ENCODE measurements at regions not wholly inside any gene's neighbourhood (a gene's known extent, or its start where the extent isn't known, plus 50 kb on each side); places are given as distances from the start of the nearest gene placed in this dataset.
"Not testable (repeated sequence)": the region's sequence is repeated elsewhere in the genome, so short reads cannot be mapped to it uniquely, and the experiment has no call there.

DNA sequence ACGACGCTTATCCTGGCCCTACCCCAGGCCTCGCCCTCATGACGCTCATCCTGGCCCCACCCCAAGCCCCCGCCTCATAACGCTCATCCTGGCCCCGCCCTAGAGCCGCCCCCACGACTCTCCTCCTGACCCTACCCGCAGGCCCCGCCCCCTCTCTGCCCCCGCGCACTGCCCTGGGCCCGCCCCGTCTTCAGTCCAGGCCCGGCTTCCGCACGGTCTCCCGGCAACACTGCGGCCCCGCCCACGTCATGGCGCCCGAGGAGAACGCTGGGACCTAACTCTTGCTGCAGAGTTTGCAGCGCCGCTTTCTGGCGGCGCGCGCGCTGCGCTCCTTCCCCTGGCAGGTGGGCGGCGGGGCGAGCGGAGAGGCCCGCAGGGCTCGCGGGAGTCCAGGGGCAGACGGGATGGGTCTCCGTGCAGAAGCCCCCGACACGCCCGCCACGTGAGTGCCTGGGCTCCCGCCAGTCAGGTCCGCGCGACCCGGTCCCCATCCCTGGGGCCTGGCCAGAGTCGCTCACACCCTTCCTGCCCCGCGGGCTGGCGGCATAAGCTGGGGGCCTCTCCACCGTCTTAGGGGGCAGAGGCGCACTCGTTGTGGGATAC is 52.5 kb upstream of the ROPN1B start:
- peaks cover 24% of the 10 kb centered on the region for H3K4me1 Mint-ChIP-seq (ENCODE audit: low read depth)
- H3K27ac Mint-ChIP-seq, result peak overlapping the region; percentile 83
- H3K9me3 Mint-ChIP-seq, result no peaks in the 10 kb centered on the region
- peaks cover 4% of the 10 kb centered on the region for H3K27me3 Mint-ChIP-seq (ENCODE audit: insufficient read depth)
- peak; percentile 93 for DNase-seq (ENCODE audit: low spot score)
- intact Hi-C loops (cut with micrococcal nuclease), result loop anchor here (1.0 to 10.0 kb wide), 8 partner anchors 74 to 1758 kb away; partner anchors contain the start of genes ABTB1, OSBPL11, SLC41A3 and UMPS
- no peaks in the 10 kb centered on the region for H3K36me3 Mint-ChIP-seq (ENCODE audit: low read depth)
- H3K4me3 Mint-ChIP-seq, result peak overlapping the region; percentile 86

DNA sequence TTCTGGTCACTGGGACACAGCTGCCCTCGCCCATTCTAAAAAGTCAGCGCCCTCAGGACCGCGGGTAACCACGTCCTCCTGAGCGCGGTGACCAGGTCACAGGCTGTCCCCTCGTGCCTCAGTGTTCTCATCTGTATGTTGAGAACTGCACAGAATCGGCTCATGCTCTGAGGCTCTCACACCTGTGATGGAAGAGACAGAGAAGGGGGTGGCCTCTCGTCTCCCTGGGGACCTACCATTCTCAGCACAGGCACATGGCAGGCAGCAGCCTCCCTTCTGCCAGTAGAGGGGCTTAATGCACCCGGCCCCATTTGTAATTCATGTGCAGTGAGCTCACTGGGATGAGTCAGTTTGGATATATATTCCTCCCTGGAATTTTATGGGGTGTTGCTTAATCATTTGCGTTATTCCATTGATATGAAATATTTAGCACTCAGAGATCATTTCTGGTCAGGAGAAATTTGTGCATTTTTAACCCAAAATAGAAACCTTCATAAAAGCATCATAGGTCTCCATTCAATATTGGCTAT is 51.9 kb upstream of the ROPN1B start:
- H3K4me1 Mint-ChIP-seq (ENCODE audit: low read depth), result peaks cover 24% of the 10 kb centered on the region
- intact Hi-C loops (cut with micrococcal nuclease), result loop anchor here (5.0 to 10.0 kb wide), 4 partner anchors 152 to 1758 kb away; partner anchors contain the start of genes ABTB1, UMPS and ZNF148
- H3K4me3 Mint-ChIP-seq, result peak overlapping the region; percentile 86
- not testable (repeated sequence) for DNase-seq (ENCODE audit: low spot score); H3K27me3 Mint-ChIP-seq (ENCODE audit: insufficient read depth); H3K9me3 Mint-ChIP-seq; H3K36me3 Mint-ChIP-seq (ENCODE audit: low read depth)
- peak overlapping the region; percentile 83 for H3K27ac Mint-ChIP-seq

DNA sequence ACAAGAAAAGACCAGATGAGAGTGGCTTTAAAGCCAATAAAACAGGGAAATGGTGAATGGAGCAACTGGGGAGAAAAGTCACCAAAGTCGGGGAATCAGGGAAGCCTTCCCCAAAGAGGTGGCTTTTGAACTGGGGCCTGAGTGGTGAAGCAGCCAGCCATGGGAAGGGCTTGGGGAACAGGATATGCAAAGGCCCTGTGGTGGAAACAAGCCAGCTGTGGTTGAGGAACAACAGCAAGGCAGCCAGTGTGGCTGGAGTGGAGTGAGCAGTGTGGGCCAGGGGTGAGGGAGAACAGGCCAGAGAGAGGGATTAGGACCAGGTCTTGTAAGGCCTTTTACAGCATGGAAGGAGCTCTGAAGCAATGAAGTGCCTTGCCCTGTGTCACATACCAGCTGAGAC is 51.0 kb upstream of the ROPN1B start:
- H3K4me1 Mint-ChIP-seq (ENCODE audit: low read depth), result peaks cover 24% of the 10 kb centered on the region
- H3K27ac Mint-ChIP-seq; DNase-seq (ENCODE audit: low spot score); H3K36me3 Mint-ChIP-seq (ENCODE audit: low read depth); H3K9me3 Mint-ChIP-seq; H3K27me3 Mint-ChIP-seq (ENCODE audit: insufficient read depth); H3K4me3 Mint-ChIP-seq: not testable (repeated sequence)
- intact Hi-C loops (cut with micrococcal nuclease), result loop anchor here (5.0 to 10.0 kb wide), 4 partner anchors 153 to 1757 kb away; partner anchors contain the start of genes ABTB1, UMPS and ZNF148

DNA sequence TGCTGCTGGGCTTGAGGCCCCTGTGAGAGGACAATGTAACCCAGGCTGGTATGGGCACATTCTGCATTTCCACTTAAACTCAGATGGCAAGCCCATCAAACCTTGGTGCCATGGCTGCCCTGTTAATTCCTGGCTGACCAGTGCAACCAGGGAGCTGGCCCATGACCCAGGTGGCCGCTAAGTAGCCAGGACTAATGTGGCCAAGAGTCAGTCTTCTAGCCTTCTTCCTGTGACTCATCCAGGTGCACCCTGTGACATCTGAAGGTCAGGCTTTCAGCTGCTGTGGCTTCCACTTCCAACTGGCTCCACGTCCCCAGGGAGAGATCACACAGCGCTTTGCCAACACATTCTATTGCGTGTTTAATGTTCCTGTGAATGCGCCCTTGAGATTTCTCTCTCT is 50.5 kb upstream of the ROPN1B start:
- intact Hi-C loops (cut with micrococcal nuclease), result loop anchor here (5.0 to 10.0 kb wide), 4 partner anchors 154 to 1756 kb away; partner anchors contain the start of genes ABTB1, UMPS and ZNF148
- not testable (repeated sequence) for H3K27me3 Mint-ChIP-seq (ENCODE audit: insufficient read depth); H3K4me3 Mint-ChIP-seq; H3K36me3 Mint-ChIP-seq (ENCODE audit: low read depth); H3K27ac Mint-ChIP-seq; H3K9me3 Mint-ChIP-seq; DNase-seq (ENCODE audit: low spot score)
- peaks cover 24% of the 10 kb centered on the region for H3K4me1 Mint-ChIP-seq (ENCODE audit: low read depth)

DNA sequence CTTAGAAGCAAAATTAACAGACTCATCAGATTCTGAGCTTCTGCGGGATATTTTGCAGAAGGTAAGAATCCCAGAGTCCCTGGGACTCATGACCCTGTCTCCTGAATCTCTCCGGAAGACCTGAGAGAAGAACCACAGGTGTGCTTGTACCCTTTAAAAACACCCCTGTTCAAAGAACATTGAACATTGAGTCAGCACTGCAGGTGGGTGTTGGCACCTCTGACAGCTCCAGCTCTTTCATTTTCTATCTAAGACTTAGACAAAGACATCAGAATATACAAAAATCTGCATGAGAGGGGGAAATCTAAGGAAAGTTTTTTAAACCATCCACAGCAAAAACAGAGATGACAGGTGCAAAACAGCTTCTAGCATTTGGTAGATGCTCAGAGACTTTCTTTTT is 50.1 kb upstream of the ROPN1B start:
- H3K27ac Mint-ChIP-seq, H3K4me3 Mint-ChIP-seq: not testable (repeated sequence)
- peaks cover 24% of the 10 kb centered on the region for H3K4me1 Mint-ChIP-seq (ENCODE audit: low read depth)

More for the DNA sequence above, 50.1 kb upstream of the ROPN1B start:
- H3K36me3 Mint-ChIP-seq (ENCODE audit: low read depth); DNase-seq (ENCODE audit: low spot score); H3K9me3 Mint-ChIP-seq; H3K27me3 Mint-ChIP-seq (ENCODE audit: insufficient read depth): not testable (repeated sequence)
- intact Hi-C loops (cut with micrococcal nuclease), result loop anchor here (5.0 to 10.0 kb wide), 4 partner anchors 154 to 1756 kb away; partner anchors contain the start of genes ABTB1, UMPS and ZNF148
